ENCODE measurements at regions not wholly inside any gene's neighbourhood (a gene's known extent, or its start where the extent isn't known, plus 50 kb on each side); places are given as distances from the start of the nearest gene placed in this dataset.
A peak's percentile ranks its signal among the peaks of the same experiment; 100 is the strongest.
"Not testable (repeated sequence)": the region's sequence is repeated elsewhere in the genome, so short reads cannot be mapped to it uniquely, and the experiment has no call there.

- H3K9ac ChIP-seq: no peak overlapping the region
- 72 to 89% methylated on average over 4 of the region's 4 CpGs for WGBS, 2 experiments (ENCODE audit: low coverage in 1 of 2, low lambda C conversion rate in 2 of 2, missing lambda C conversion rate in 2 of 2)
- in situ Hi-C loops (cut with MboI): no loop called here
- H3K36me3 ChIP-seq (ENCODE audit: low read depth): no peaks in the 10 kb centered on the region
- H3K4me3 ChIP-seq: no peak overlapping the region
- TF ChIP-seq EZH2 (IDR thresholded peaks at IDR 0.05; ENCODE audit: insufficient read depth, poor library complexity, severe bottlenecking) (no peak), EZH2phosphoT487 (IDR thresholded peaks at IDR 0.05; ENCODE audit: insufficient read depth, low read depth) (no peak)
- no peak overlapping the region for H2AFZ ChIP-seq
- H3K79me2 ChIP-seq (ENCODE audit: insufficient read depth): no peaks in the 10 kb centered on the region
- no peaks in the 10 kb centered on the region for H3K27me3 ChIP-seq (replicated peaks; ENCODE audit: insufficient read depth)
- no peak overlapping the region for H3K4me2 ChIP-seq (ENCODE audit: unreplicated experiment)
- no peaks in the 10 kb centered on the region for H3K9me2 ChIP-seq (ENCODE audit: insufficient read depth)
- H3K4me1 ChIP-seq (ENCODE audit: insufficient read depth): peaks cover 5% of the 10 kb centered on the region
- no peak for DNase-seq
- peaks cover 4% of the 10 kb centered on the region for H3F3A ChIP-seq (ENCODE audit: insufficient read depth)
- H4K20me1 ChIP-seq (ENCODE audit: insufficient read depth): no peaks in the 10 kb centered on the region
- H3K9me3 ChIP-seq (ENCODE audit: low read depth): no peaks in the 10 kb centered on the region
- H3K27ac ChIP-seq: no peak overlapping the region
These were observed 74.3 kb downstream of the MAT2B start for GRCh38 chr5:163579729-163580128.

DNA sequence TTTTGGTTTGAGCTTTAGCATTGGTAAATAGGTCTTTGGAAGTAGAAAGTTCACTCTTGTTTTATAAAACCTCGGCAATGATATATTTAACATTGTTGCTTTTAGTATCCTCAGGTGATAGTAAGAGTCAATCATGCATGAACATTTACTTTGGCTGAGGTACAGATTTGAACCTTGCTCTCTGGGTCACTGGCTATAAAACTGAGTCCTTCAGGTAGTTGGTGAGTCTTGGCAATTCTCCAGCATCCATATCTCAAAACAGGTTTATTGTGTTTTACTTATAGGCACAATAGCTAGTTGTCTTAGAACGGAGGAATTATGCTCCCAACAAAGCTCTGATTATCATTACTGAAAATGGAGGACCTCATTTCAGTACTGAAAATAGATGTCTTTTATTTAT is 75.1 kb downstream of the MAT2B start:
- no peak overlapping the region for H3K9ac ChIP-seq

GRCh38 chr5:163583491-163584153 is 78.2 kb downstream of the MAT2B start:
- in situ Hi-C loops (cut with MboI); DNase-seq; H3K4me2 ChIP-seq (ENCODE audit: unreplicated experiment); H4K20me1 ChIP-seq (ENCODE audit: insufficient read depth); H3K36me3 ChIP-seq (ENCODE audit: low read depth); H3K9me2 ChIP-seq (ENCODE audit: insufficient read depth); H3K27ac ChIP-seq; H3K79me2 ChIP-seq (ENCODE audit: insufficient read depth); H3K4me3 ChIP-seq; H3K9ac ChIP-seq; H3K9me3 ChIP-seq (ENCODE audit: low read depth); H3K27me3 ChIP-seq (replicated peaks; ENCODE audit: insufficient read depth); H2AFZ ChIP-seq: not testable (repeated sequence)
- Histone ChIP-seq H3F3A (ENCODE audit: insufficient read depth) (peaks cover 23% of the 10 kb centered on the region), H3K4me1 (ENCODE audit: insufficient read depth) (peaks cover 28% of the 10 kb centered on the region)
- 86 to 90% methylated on average over 2 to 50 of the region's 50 CpGs for WGBS, 2 experiments (ENCODE audit: low coverage in 1 of 2, low lambda C conversion rate in 2 of 2, missing lambda C conversion rate in 2 of 2)

More for the DNA sequence above, 75.1 kb downstream of the MAT2B start:
- Histone ChIP-seq H3K79me2 (ENCODE audit: insufficient read depth) (no peaks in the 10 kb centered on the region), H3K36me3 (ENCODE audit: low read depth) (no peaks in the 10 kb centered on the region), H3F3A (ENCODE audit: insufficient read depth) (peaks cover 11% of the 10 kb centered on the region), H3K27me3 (replicated peaks; ENCODE audit: insufficient read depth) (no peaks in the 10 kb centered on the region), H3K4me2 (ENCODE audit: unreplicated experiment) (no peak overlapping the region), H3K4me1 (ENCODE audit: insufficient read depth) (peaks cover 13% of the 10 kb centered on the region), H2AFZ (no peak overlapping the region), H3K9me3 (ENCODE audit: low read depth) (no peaks in the 10 kb centered on the region), H3K9me2 (ENCODE audit: insufficient read depth) (no peaks in the 10 kb centered on the region), H4K20me1 (ENCODE audit: insufficient read depth) (no peaks in the 10 kb centered on the region), H3K27ac (no peak overlapping the region), H3K4me3 (no peak overlapping the region)
- DNase-seq: no peak
- in situ Hi-C loops (cut with MboI): no loop called here
- 94 to 100% methylated on average over 2 of the region's 2 CpGs for WGBS, 2 experiments (ENCODE audit: low coverage in 1 of 2, low lambda C conversion rate in 2 of 2, missing lambda C conversion rate in 2 of 2)
- TF ChIP-seq EZH2 (IDR thresholded peaks at IDR 0.05; ENCODE audit: insufficient read depth, poor library complexity, severe bottlenecking): no peak
- TF ChIP-seq EZH2phosphoT487 (IDR thresholded peaks at IDR 0.05; ENCODE audit: insufficient read depth, low read depth): no peak

- Histone ChIP-seq H3K9me2 (ENCODE audit: insufficient read depth) (no peaks in the 10 kb centered on the region), H3K36me3 (ENCODE audit: low read depth) (no peaks in the 10 kb centered on the region), H3K4me1 (ENCODE audit: insufficient read depth) (peaks cover 28% of the 10 kb centered on the region), H3K9me3 (ENCODE audit: low read depth) (no peaks in the 10 kb centered on the region), H3K27me3 (replicated peaks; ENCODE audit: insufficient read depth) (no peaks in the 10 kb centered on the region), H2AFZ (peak overlapping the region; percentile 23; the same call in 1 of the 2 replicates), H3K4me2 (ENCODE audit: unreplicated experiment) (peak overlapping the region; percentile 60), H3K9ac (no peak overlapping the region), H3F3A (ENCODE audit: insufficient read depth) (peaks cover 23% of the 10 kb centered on the region), H3K79me2 (ENCODE audit: insufficient read depth) (no peaks in the 10 kb centered on the region), H3K27ac (peak overlapping the region; percentile 63), H3K4me3 (no peak overlapping the region), H4K20me1 (ENCODE audit: insufficient read depth) (no peaks in the 10 kb centered on the region)
- peak; percentile 84 for DNase-seq
- no peak for TF ChIP-seq EZH2phosphoT487 (IDR thresholded peaks at IDR 0.05; ENCODE audit: insufficient read depth, low read depth)
- TF ChIP-seq EZH2 (IDR thresholded peaks at IDR 0.05; ENCODE audit: insufficient read depth, poor library complexity, severe bottlenecking): no peak
- 0% methylated on average over 1 of the region's 1 CpG for WGBS, 2 experiments (ENCODE audit: low coverage in 1 of 2, low lambda C conversion rate in 2 of 2, missing lambda C conversion rate in 2 of 2)
- in situ Hi-C loops (cut with MboI): no loop called here
These were observed 79.8 kb downstream of the MAT2B start for GRCh38 chr5:163585206-163585605.
